ENCODE measurements at regions not wholly inside any gene's neighbourhood (a gene's known extent, or its start where the extent isn't known, plus 50 kb on each side); places are given as distances from the start of the nearest gene placed in this dataset.

DNA sequence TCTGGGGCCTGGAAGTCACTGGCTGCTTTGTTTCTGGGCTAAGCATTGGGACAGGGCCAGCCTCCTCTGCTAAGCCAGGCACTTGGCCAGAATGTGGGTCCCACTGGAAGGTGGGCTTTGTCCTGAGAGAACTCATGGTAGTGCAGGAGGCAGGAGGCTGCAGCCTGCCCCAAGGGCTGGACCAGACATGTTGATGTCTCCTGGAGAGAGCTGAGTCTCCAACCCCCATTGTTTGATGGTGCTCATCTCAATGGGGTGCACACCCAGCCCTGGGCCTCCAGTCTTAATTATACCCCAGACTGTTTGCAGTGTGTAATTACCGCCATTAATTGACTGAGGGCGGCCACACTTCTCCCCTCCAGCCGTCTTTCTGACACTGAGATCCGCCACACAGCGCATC lies 220.5 kb upstream of the PMEPA1 start:
- no peak for TF ChIP-seq CTCF (IDR thresholded peaks at IDR 0.05; ENCODE audit: low read depth, low read length)
- TF ChIP-seq EZH2phosphoT487 (IDR thresholded peaks at IDR 0.05; ENCODE audit: low read depth): no peak
